ENCODE measurements at regions not wholly inside any gene's neighbourhood (a gene's known extent, or its start where the extent isn't known, plus 50 kb on each side); places are given as distances from the start of the nearest gene placed in this dataset.
"Not testable (repeated sequence)": the region's sequence is repeated elsewhere in the genome, so short reads cannot be mapped to it uniquely, and the experiment has no call there.

- no peaks in the 10 kb centered on the region for H3K9me3 Mint-ChIP-seq
- H3K27ac Mint-ChIP-seq, result no peak overlapping the region
- H3K36me3 Mint-ChIP-seq, result no peaks in the 10 kb centered on the region
- no peak overlapping the region for H3K4me3 Mint-ChIP-seq
- H3K27me3 Mint-ChIP-seq, result peaks cover 9% of the 10 kb centered on the region
- no peaks in the 10 kb centered on the region for H3K4me1 Mint-ChIP-seq
- ATAC-seq, result no peak
Measured at GRCh38 chr2:175807031-175807873, 194.8 kb downstream of the LNPK start.

- Mint-ChIP-seq H3K9me3 (no peaks in the 10 kb centered on the region), H3K36me3 (no peaks in the 10 kb centered on the region), H3K4me1 (no peaks in the 10 kb centered on the region), H3K27ac (no peak overlapping the region), H3K4me3 (no peak overlapping the region), H3K27me3 (peaks cover 9% of the 10 kb centered on the region)
- ATAC-seq, result no peak
Measured at GRCh38 chr2:175806570-175806969, 195.5 kb downstream of the LNPK start.

- H3K36me3 Mint-ChIP-seq, result no peaks in the 10 kb centered on the region
- no peaks in the 10 kb centered on the region for H3K4me1 Mint-ChIP-seq
- peaks cover 9% of the 10 kb centered on the region for H3K27me3 Mint-ChIP-seq
- H3K9me3 Mint-ChIP-seq, result no peaks in the 10 kb centered on the region
- no peak overlapping the region for H3K27ac Mint-ChIP-seq
- ATAC-seq, result no peak
- H3K4me3 Mint-ChIP-seq, result no peak overlapping the region
Measured at GRCh38 chr2:175806125-175806490, 196.0 kb downstream of the LNPK start.

- Mint-ChIP-seq H3K36me3 (no peaks in the 10 kb centered on the region), H3K9me3 (no peaks in the 10 kb centered on the region), H3K27ac (no peak overlapping the region), H3K27me3 (peaks cover 9% of the 10 kb centered on the region), H3K4me3 (no peak overlapping the region), H3K4me1 (no peaks in the 10 kb centered on the region)
- ATAC-seq, result no peak
Measured at GRCh38 chr2:175805442-175806124, 196.5 kb downstream of the LNPK start.

GRCh38 chr2:175804122-175804521, 197.9 kb downstream of the LNPK start:
- H3K27ac Mint-ChIP-seq, result no peak overlapping the region
- H3K27me3 Mint-ChIP-seq, result peaks cover 8% of the 10 kb centered on the region
- H3K9me3 Mint-ChIP-seq, result no peaks in the 10 kb centered on the region
- H3K4me1 Mint-ChIP-seq, result no peaks in the 10 kb centered on the region
- ATAC-seq, result no peak
- H3K36me3 Mint-ChIP-seq, result no peaks in the 10 kb centered on the region
- no peak overlapping the region for H3K4me3 Mint-ChIP-seq

GRCh38 chr2:175796422-175796821, 205.6 kb downstream of the LNPK start:
- H3K27me3 Mint-ChIP-seq, H3K36me3 Mint-ChIP-seq, H3K27ac Mint-ChIP-seq, H3K4me1 Mint-ChIP-seq, H3K9me3 Mint-ChIP-seq, ATAC-seq, H3K4me3 Mint-ChIP-seq: not testable (repeated sequence)

GRCh38 chr2:175793648-175794047, 208.4 kb downstream of the LNPK start:
- H3K27me3 Mint-ChIP-seq, result no peaks in the 10 kb centered on the region
- H3K9me3 Mint-ChIP-seq, result peaks cover 9% of the 10 kb centered on the region
- H3K4me3 Mint-ChIP-seq, result no peak overlapping the region
- no peak for ATAC-seq
- no peak overlapping the region for H3K27ac Mint-ChIP-seq
- no peaks in the 10 kb centered on the region for H3K4me1 Mint-ChIP-seq
- H3K36me3 Mint-ChIP-seq, result no peaks in the 10 kb centered on the region

- Mint-ChIP-seq H3K27ac (no peak overlapping the region), H3K9me3 (peaks cover 9% of the 10 kb centered on the region)
Measured at GRCh38 chr2:175792881-175793280, 209.2 kb downstream of the LNPK start.

GRCh38 chr2:175792199-175792598, 209.9 kb downstream of the LNPK start:
- Mint-ChIP-seq H3K4me3 (no peak overlapping the region), H3K4me1 (no peaks in the 10 kb centered on the region), H3K9me3 (peaks cover 9% of the 10 kb centered on the region), H3K27ac (no peak overlapping the region), H3K36me3 (no peaks in the 10 kb centered on the region), H3K27me3 (no peaks in the 10 kb centered on the region)
- ATAC-seq, result no peak

More at GRCh38 chr2:175792881-175793280, 209.2 kb downstream of the LNPK start:
- Mint-ChIP-seq H3K4me1 (no peaks in the 10 kb centered on the region), H3K27me3 (no peaks in the 10 kb centered on the region), H3K4me3 (no peak overlapping the region), H3K36me3 (no peaks in the 10 kb centered on the region)
- ATAC-seq, result no peak

GRCh38 chr2:175786471-175787124, 215.5 kb downstream of the LNPK start:
- no peaks in the 10 kb centered on the region for H3K9me3 Mint-ChIP-seq
- no peak overlapping the region for H3K27ac Mint-ChIP-seq
- no peaks in the 10 kb centered on the region for H3K27me3 Mint-ChIP-seq
- no peaks in the 10 kb centered on the region for H3K4me1 Mint-ChIP-seq
- no peak overlapping the region for H3K4me3 Mint-ChIP-seq
- H3K36me3 Mint-ChIP-seq, result no peaks in the 10 kb centered on the region
- ATAC-seq, result no peak

GRCh38 chr2:175777337-175777736, 224.7 kb downstream of the LNPK start:
- not testable (repeated sequence) for ATAC-seq, H3K4me1 Mint-ChIP-seq, H3K4me3 Mint-ChIP-seq, H3K9me3 Mint-ChIP-seq, H3K36me3 Mint-ChIP-seq, H3K27ac Mint-ChIP-seq, H3K27me3 Mint-ChIP-seq

- Mint-ChIP-seq H3K4me3 (no peak overlapping the region), H3K36me3 (no peaks in the 10 kb centered on the region), H3K27ac (no peak overlapping the region), H3K4me1 (no peaks in the 10 kb centered on the region), H3K9me3 (peaks cover 2% of the 10 kb centered on the region), H3K27me3 (no peaks in the 10 kb centered on the region)
- ATAC-seq, result no peak
Measured at GRCh38 chr2:175769200-175769599, 232.9 kb downstream of the LNPK start.

GRCh38 chr2:175766880-175767279, 235.2 kb downstream of the LNPK start:
- Mint-ChIP-seq H3K36me3 (no peaks in the 10 kb centered on the region), H3K4me1 (no peaks in the 10 kb centered on the region), H3K27me3 (no peaks in the 10 kb centered on the region), H3K27ac (no peak overlapping the region), H3K9me3 (no peaks in the 10 kb centered on the region), H3K4me3 (no peak overlapping the region)
- no peak for ATAC-seq

- Mint-ChIP-seq H3K9me3 (peaks cover 3% of the 10 kb centered on the region), H3K27me3 (peaks cover 14% of the 10 kb centered on the region), H3K27ac (no peak overlapping the region), H3K4me3 (no peak overlapping the region), H3K36me3 (no peaks in the 10 kb centered on the region), H3K4me1 (no peaks in the 10 kb centered on the region)
- ATAC-seq, result no peak
Measured at GRCh38 chr2:175755656-175756386, 246.2 kb downstream of the LNPK start.

GRCh38 chr2:175755169-175755568, 246.9 kb downstream of the LNPK start:
- no peaks in the 10 kb centered on the region for H3K4me1 Mint-ChIP-seq
- H3K9me3 Mint-ChIP-seq, result peaks cover 3% of the 10 kb centered on the region

More at GRCh38 chr2:175755169-175755568, 246.9 kb downstream of the LNPK start:
- ATAC-seq, result no peak
- Mint-ChIP-seq H3K4me3 (no peak overlapping the region), H3K36me3 (no peaks in the 10 kb centered on the region), H3K27ac (no peak overlapping the region), H3K27me3 (peaks cover 14% of the 10 kb centered on the region)

Measured in stimulated activated memory B cell treated with anti-CD40 and anti-IgM and Interleukin-4, amounts not matched to agents 10 μg/mL and 1 μg/mL and 100 μg/mL, for 72 hours (primary cell).